Thyroid gland (tissue), 4 donors: ENCODE measurements at regions not wholly inside any gene's neighbourhood (a gene's known extent, or its start where the extent isn't known, plus 50 kb on each side); places are given as distances from the start of the nearest gene placed in this dataset.

ENCODE experiments used
- CTCF ChIP-seq, 6 experiments: fragments of 200-600 bp in 3 of 6; fragments of 450-650 bp in 3 of 6; sonication (generic) in 3 of 6; IDR thresholded peaks; one replicate each; pipeline ENCODE4 v1.5.1; 2016 to 2019; ENCODE audit warnings: antibody characterized with exemption in 6 of 6, mild to moderate bottlenecking in 2 of 6, inconsistent platforms in 1 of 6, moderate library complexity in 1 of 6
- POLR2A ChIP-seq, 2 donors: fragments of 450-650 bp; IDR thresholded peaks; one replicate each; pipeline ENCODE4 v1.6.1; 2017; ENCODE audit warnings: antibody characterized with exemption in 2 of 2, mild to moderate bottlenecking in 2 of 2, moderate library complexity in 1 of 2

- no peak for TF ChIP-seq CTCF (IDR thresholded peaks at IDR 0.05)
- TF ChIP-seq POLR2A (IDR thresholded peaks at IDR 0.05), result no peak
Measured at GRCh38 chr2:51810197-51810596, 778.3 kb upstream of the NRXN1 start.
